MM.1S (cell line): ENCODE measurements at regions not wholly inside any gene's neighbourhood (a gene's known extent, or its start where the extent isn't known, plus 50 kb on each side); places are given as distances from the start of the nearest gene placed in this dataset.

Experiments
- DNase-seq: peaks from one replicate; pipeline ENCODE4 v3.0.0-alpha.2; 2015
- H2AFZ ChIP-seq: fragments of 300-600 bp; sonication (generic); 2 replicates; pipeline ENCODE4 v1.6.0; 2016; ENCODE audit warnings: antibody characterized with exemption, low read length
- H3F3A ChIP-seq: fragments of 300-600 bp; sonication (generic); 2 replicates; pipeline ENCODE4 v1.6.1; 2016; ENCODE audit warnings: mild to moderate bottlenecking, antibody characterized with exemption, low read length, moderate library complexity, mixed read lengths; ENCODE audit not compliant: insufficient read depth
- H3K27ac ChIP-seq: fragments of 300-600 bp; sonication (generic); 2 replicates; pipeline ENCODE4 v1.5.1; 2016; ENCODE audit warnings: mild to moderate bottlenecking, low read length
- H3K27me3 ChIP-seq: fragments of 300-600 bp; sonication (generic); replicated peaks from 2 replicates; pipeline ENCODE4 v1.6.0; 2016; ENCODE audit warnings: low read length; ENCODE audit not compliant: insufficient read depth
- H3K36me3 ChIP-seq: fragments of 300-600 bp; sonication (generic); replicated peaks from 2 replicates; pipeline ENCODE4 v1.6.1; 2016; ENCODE audit warnings: mild to moderate bottlenecking, low read length, mixed read lengths; ENCODE audit not compliant: insufficient read depth
- H3K4me1 ChIP-seq: fragments of 300-600 bp; sonication (generic); 2 replicates; pipeline ENCODE4 v1.6.1; 2016; ENCODE audit warnings: low read length, mixed read lengths
- H3K4me2 ChIP-seq: fragments of 300-600 bp; sonication (generic); 2 replicates; pipeline ENCODE4 v1.6.0; 2016; ENCODE audit warnings: low read depth, low read length
- H3K4me3 ChIP-seq: fragments of 300-600 bp; sonication (generic); 2 replicates; pipeline ENCODE4 v1.5.1; 2016; ENCODE audit warnings: low read length, mixed read lengths
- H3K79me2 ChIP-seq: fragments of 300-600 bp; sonication (generic); 2 replicates; pipeline ENCODE4 v1.6.1; 2016; ENCODE audit warnings: mixed run types, low read length, mixed read lengths
- H3K9ac ChIP-seq: fragments of 300-600 bp; sonication (generic); 2 replicates; pipeline ENCODE4 v1.6.1; 2016; ENCODE audit warnings: low read length, mixed read lengths
- H3K9me2 ChIP-seq: fragments of 300-600 bp; sonication (generic); replicated peaks from 2 replicates; pipeline ENCODE4 v1.6.1; 2016; ENCODE audit warnings: mild to moderate bottlenecking, low read length, mixed read lengths; ENCODE audit not compliant: insufficient read depth
- H3K9me3 ChIP-seq: fragments of 300-600 bp; sonication (generic); replicated peaks from 2 replicates; pipeline ENCODE4 v1.6.1; 2016; ENCODE audit warnings: mild to moderate bottlenecking, low read length, mixed read lengths; ENCODE audit not compliant: insufficient read depth
- H4K20me1 ChIP-seq: fragments of 300-600 bp; sonication (generic); 2 replicates; pipeline ENCODE4 v1.6.1; 2016; ENCODE audit warnings: mild to moderate bottlenecking, low read length, moderate library complexity, mixed read lengths; ENCODE audit not compliant: insufficient read depth
- EZH2 ChIP-seq: fragments of 300-600 bp; sonication (generic); optimal IDR thresholded peaks from 2 replicates; pipeline ENCODE3; 2017; ENCODE audit warnings: low read depth, mild to moderate bottlenecking, antibody characterized with exemption, low read length, mixed read lengths
- EZH2phosphoT487 ChIP-seq: fragments of 300-600 bp; sonication (generic); IDR thresholded peaks from 2 replicates; pipeline ENCODE4 v1.6.1; 2018; ENCODE audit warnings: antibody characterized with exemption, low read length
- TF ChIP-seq, protein P1 (sequence below): fragments of 300-600 bp; sonication (generic); IDR thresholded peaks from 2 replicates; pipeline ENCODE4 v1.5.1; 2016; ENCODE audit warnings: antibody characterized with exemption, low read length, mixed read lengths

DNA sequence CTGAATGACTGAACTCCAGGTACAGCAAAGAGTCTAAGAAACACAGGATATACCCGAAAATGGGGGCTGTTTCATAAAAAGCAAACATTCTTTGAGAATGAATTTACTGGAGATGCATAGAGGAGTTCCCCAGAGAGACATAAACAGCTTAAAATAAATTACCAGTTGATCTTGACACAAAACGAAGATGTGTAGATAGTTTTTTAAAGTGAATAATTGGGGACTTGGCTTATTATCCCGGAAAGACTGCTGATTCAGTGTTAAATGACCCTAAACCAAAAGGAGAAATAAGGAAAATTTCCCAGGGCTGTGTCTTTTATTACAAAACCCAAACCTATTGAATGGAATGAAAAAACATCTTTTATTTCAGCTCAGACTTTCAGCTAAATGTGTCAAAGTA lies 1052.8 kb upstream of the TMEM132C start:
- Histone ChIP-seq H3K27ac (no peak overlapping the region), H3K4me3 (no peak overlapping the region), H3K4me1 (no peaks in the 10 kb centered on the region), H3K9me2 (no peaks in the 10 kb centered on the region), H3K27me3 (no peaks in the 10 kb centered on the region), H3K4me2 (no peak overlapping the region), H3K36me3 (no peaks in the 10 kb centered on the region), H2AFZ (no peak overlapping the region), H3K79me2 (no peaks in the 10 kb centered on the region), H3K9ac (no peak overlapping the region), H4K20me1 (no peaks in the 10 kb centered on the region), H3F3A (no peaks in the 10 kb centered on the region), H3K9me3 (no peaks in the 10 kb centered on the region)
- TF ChIP-seq EZH2phosphoT487 (no peak), EZH2 (no peak)
- TF ChIP-seq, protein P1, sequence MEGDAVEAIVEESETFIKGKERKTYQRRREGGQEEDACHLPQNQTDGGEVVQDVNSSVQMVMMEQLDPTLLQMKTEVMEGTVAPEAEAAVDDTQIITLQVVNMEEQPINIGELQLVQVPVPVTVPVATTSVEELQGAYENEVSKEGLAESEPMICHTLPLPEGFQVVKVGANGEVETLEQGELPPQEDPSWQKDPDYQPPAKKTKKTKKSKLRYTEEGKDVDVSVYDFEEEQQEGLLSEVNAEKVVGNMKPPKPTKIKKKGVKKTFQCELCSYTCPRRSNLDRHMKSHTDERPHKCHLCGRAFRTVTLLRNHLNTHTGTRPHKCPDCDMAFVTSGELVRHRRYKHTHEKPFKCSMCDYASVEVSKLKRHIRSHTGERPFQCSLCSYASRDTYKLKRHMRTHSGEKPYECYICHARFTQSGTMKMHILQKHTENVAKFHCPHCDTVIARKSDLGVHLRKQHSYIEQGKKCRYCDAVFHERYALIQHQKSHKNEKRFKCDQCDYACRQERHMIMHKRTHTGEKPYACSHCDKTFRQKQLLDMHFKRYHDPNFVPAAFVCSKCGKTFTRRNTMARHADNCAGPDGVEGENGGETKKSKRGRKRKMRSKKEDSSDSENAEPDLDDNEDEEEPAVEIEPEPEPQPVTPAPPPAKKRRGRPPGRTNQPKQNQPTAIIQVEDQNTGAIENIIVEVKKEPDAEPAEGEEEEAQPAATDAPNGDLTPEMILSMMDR: no peak
- no peak for DNase-seq

DNA sequence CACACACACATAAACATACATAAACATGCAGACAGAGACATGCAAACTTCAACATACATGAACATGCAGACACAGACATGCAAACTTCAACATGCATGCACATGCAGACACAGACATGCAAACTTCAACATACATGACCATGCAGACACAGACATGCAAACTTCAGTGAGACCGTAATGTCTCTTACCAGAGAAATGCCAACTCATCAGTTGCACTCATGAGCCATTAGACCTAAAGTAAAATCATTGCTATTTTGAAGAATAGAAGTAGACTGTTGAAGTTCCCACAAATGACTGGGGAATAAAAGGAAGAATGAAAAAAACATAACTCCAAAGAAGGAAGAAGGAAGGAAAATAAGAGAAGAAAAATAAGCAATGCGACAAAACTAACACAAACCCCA lies 1044.0 kb upstream of the TMEM132C start:
- Histone ChIP-seq H3K36me3 (no peaks in the 10 kb centered on the region), H3K9ac (no peak overlapping the region), H3K9me3 (no peaks in the 10 kb centered on the region), H3K4me1 (no peaks in the 10 kb centered on the region), H4K20me1 (no peaks in the 10 kb centered on the region), H3K79me2 (no peaks in the 10 kb centered on the region), H3K9me2 (no peaks in the 10 kb centered on the region), H3F3A (no peaks in the 10 kb centered on the region), H2AFZ (no peak overlapping the region), H3K4me2 (no peak overlapping the region), H3K27ac (no peak overlapping the region), H3K27me3 (no peaks in the 10 kb centered on the region), H3K4me3 (no peak overlapping the region)
- DNase-seq: no peak
- TF ChIP-seq, protein P1: no peak
- TF ChIP-seq EZH2: no peak
- no peak for TF ChIP-seq EZH2phosphoT487

DNA sequence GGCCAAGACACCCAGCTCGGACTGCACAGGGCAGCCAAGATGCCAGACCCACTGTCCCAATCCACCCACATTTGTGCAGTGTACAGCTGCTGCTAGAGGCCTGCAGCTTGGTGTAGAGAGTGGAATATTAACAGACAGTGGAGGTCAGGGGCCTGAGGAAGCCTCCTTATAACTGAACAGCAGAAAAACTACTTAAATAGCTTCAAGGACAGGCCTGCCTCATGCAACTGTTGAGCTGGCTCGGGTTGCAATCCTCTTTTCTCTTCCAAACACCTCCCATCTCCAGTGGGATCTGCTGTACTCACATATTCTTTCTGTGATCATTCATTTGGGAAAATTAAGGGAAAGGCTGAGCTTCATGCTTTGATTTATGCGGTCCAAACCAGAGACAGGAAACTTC lies 1043.2 kb upstream of the TMEM132C start:
- H4K20me1 ChIP-seq: no peaks in the 10 kb centered on the region
- no peaks in the 10 kb centered on the region for H3F3A ChIP-seq
- no peaks in the 10 kb centered on the region for H3K4me1 ChIP-seq
- H3K9me3 ChIP-seq: no peaks in the 10 kb centered on the region
- H3K9me2 ChIP-seq: no peaks in the 10 kb centered on the region
- DNase-seq: no peak
- no peak overlapping the region for H3K27ac ChIP-seq
- H3K36me3 ChIP-seq: no peaks in the 10 kb centered on the region
- no peaks in the 10 kb centered on the region for H3K27me3 ChIP-seq
- TF ChIP-seq, protein P1: no peak
- no peak overlapping the region for H3K9ac ChIP-seq
- H3K79me2 ChIP-seq: no peaks in the 10 kb centered on the region
- no peak overlapping the region for H3K4me2 ChIP-seq
- H3K4me3 ChIP-seq: no peak overlapping the region
- H2AFZ ChIP-seq: no peak overlapping the region
